HG03460 (cell line): ENCODE measurements at regions not wholly inside any gene's neighbourhood (a gene's known extent, or its start where the extent isn't known, plus 50 kb on each side); places are given as distances from the start of the nearest gene placed in this dataset.
A peak's percentile ranks its signal among the peaks of the same experiment; 100 is the strongest.

Experiments used
- ATAC-seq: cut with Tn5 transposase; IDR thresholded peaks from one replicate; pipeline ENCODE4 v1.9.1; 2021; ENCODE audit not compliant: unreplicated experiment

GRCh38 chr2:177314722-177315264, 50.3 kb upstream of the NFE2L2 start:
- ATAC-seq = no peak

GRCh38 chr2:177315364-177315763, 50.8 kb upstream of the NFE2L2 start:
- no peak for ATAC-seq

GRCh38 chr2:177316756-177317155, 52.2 kb upstream of the NFE2L2 start:
- no peak for ATAC-seq

- ATAC-seq = no peak
These were observed 52.9 kb upstream of the NFE2L2 start for GRCh38 chr2:177317443-177317842.

GRCh38 chr2:177317857-177318256, 53.3 kb upstream of the NFE2L2 start:
- no peak for ATAC-seq

GRCh38 chr2:177318613-177319012, 54.1 kb upstream of the NFE2L2 start:
- no peak for ATAC-seq

- no peak for ATAC-seq
These were observed 56.1 kb upstream of the NFE2L2 start for GRCh38 chr2:177320596-177320995.

- no peak for ATAC-seq
These were observed 58.3 kb upstream of the NFE2L2 start for GRCh38 chr2:177322801-177323261.

GRCh38 chr2:177324797-177325196, 60.3 kb upstream of the NFE2L2 start:
- ATAC-seq = no peak

- ATAC-seq = peak; percentile 67
These were observed 61.0 kb upstream of the NFE2L2 start for GRCh38 chr2:177325554-177325953.

GRCh38 chr2:177326005-177326404, 61.5 kb upstream of the NFE2L2 start:
- peak; percentile 19 for ATAC-seq

- ATAC-seq = no peak
These were observed 62.1 kb upstream of the NFE2L2 start for GRCh38 chr2:177326591-177326990.

- no peak for ATAC-seq
These were observed 62.5 kb upstream of the NFE2L2 start for GRCh38 chr2:177327009-177327408.

- ATAC-seq = no peak
These were observed 63.5 kb upstream of the NFE2L2 start for GRCh38 chr2:177328056-177328455.

GRCh38 chr2:177329064-177329463, 63.5 kb upstream of the AGPS start:
- ATAC-seq = no peak

- ATAC-seq = no peak
These were observed 61.0 kb upstream of the AGPS start for GRCh38 chr2:177331466-177331997.

- peak; percentile 77 for ATAC-seq
These were observed 60.3 kb upstream of the AGPS start for GRCh38 chr2:177332026-177332991.

- ATAC-seq = no peak
These were observed 59.6 kb upstream of the AGPS start for GRCh38 chr2:177332992-177333388.

- ATAC-seq = no peak
These were observed 57.5 kb upstream of the AGPS start for GRCh38 chr2:177334940-177335543.

GRCh38 chr2:177335917-177336450, 56.6 kb upstream of the AGPS start:
- no peak for ATAC-seq

- ATAC-seq = no peak
These were observed 54.3 kb upstream of the AGPS start for GRCh38 chr2:177338177-177338721.
